ENCODE measurements at regions not wholly inside any gene's neighbourhood (a gene's known extent, or its start where the extent isn't known, plus 50 kb on each side); places are given as distances from the start of the nearest gene placed in this dataset.

- DNase-seq = no peak
These were observed 55.5 kb upstream of the CCDC167 start for GRCh38 chr6:37555040-37555781.

- DNase-seq = no peak
These were observed 54.8 kb upstream of the CCDC167 start for GRCh38 chr6:37554480-37554819.

GRCh38 chr6:37552267-37552666, 52.6 kb upstream of the CCDC167 start:
- no peak for DNase-seq

DNA sequence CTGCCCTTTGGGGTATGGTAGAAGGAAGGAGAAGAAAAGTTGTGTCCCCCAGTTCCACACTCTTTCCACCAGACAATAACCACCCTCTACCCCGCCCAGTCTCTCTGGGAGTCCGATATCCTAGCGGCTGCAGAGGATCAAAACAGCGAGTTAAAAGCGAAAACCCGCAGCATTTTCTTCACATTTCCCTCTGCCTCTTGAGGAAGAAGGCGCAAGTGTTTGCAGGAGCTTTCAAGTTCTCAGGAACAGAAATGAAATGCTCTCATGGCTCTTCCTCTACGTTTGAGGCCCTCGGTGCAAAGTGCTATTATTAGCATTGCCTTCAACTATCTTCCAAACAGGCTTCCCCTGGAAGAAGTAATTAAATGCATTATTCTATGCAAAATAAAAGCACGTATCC, 52.2 kb upstream of the CCDC167 start:
- no peak for DNase-seq

GRCh38 chr6:37551446-37551845, 51.8 kb upstream of the CCDC167 start:
- no peak for DNase-seq

- DNase-seq = no peak
These were observed 51.3 kb upstream of the CCDC167 start for GRCh38 chr6:37551002-37551401.

GRCh38 chr6:37550191-37550831, 50.6 kb upstream of the CCDC167 start:
- no peak for DNase-seq

- DNase-seq = no peak
These were observed 49.9 kb upstream of the CCDC167 start for GRCh38 chr6:37549558-37549957.

All from NCI-H524 treated with DMSO at 0.1 percent for 48 hours (cell line).